ENCODE measurements at regions not wholly inside any gene's neighbourhood (a gene's known extent, or its start where the extent isn't known, plus 50 kb on each side); places are given as distances from the start of the nearest gene placed in this dataset.

- TF ChIP-seq POLR2A (IDR thresholded peaks at IDR 0.05), result no peak
- TF ChIP-seq CTCF (IDR thresholded peaks at IDR 0.05), result no peak
Observed at GRCh38 chr17:37824534-37825485, 80.0 kb upstream of the HNF1B start.

Data from uterus (tissue), 2 donors.